ENCODE measurements at regions not wholly inside any gene's neighbourhood (a gene's known extent, or its start where the extent isn't known, plus 50 kb on each side); places are given as distances from the start of the nearest gene placed in this dataset.
"Not testable (repeated sequence)": the region's sequence is repeated elsewhere in the genome, so short reads cannot be mapped to it uniquely, and the experiment has no call there.

DNA sequence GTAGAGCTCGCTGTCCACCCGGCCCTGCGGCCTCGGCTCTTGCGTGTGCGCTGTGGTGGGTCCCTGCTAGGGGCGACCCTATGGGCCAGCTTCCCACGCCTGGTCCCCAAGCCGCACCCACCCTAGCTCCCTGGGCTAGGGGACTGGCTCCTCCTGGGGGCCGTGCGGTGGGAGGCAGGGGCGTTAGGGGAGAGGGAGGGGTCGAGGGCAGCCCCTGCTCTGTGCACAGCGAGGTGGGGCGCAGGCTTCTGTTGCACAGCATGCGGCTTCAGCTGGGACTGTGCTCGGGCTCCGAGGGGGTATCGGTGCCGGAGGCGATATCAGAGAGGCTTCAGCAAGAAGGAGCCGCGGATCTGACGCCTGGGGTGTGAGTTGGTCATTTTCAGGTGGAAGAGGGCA, 86.1 kb downstream of the ALG10 start:
- Histone ChIP-seq H3K4me1 (no peaks in the 10 kb centered on the region), H3K27ac (no peak overlapping the region), H3K27me3 (no peaks in the 10 kb centered on the region), H3K4me3 (peak overlapping the region in 1 of 2 donors; percentile 58), H3K9me3 (no peaks in the 10 kb centered on the region), H3K36me3 (ENCODE audit: low read depth, missing control alignments) (no peaks in the 10 kb centered on the region)
- TF ChIP-seq POLR2A (IDR thresholded peaks at IDR 0.05) = no peak
- TF ChIP-seq CTCF (IDR thresholded peaks at IDR 0.05) = no peak
- intact Hi-C loops (cut with DNase I; ENCODE audit: low total_unique reads) = no loop called here
- 38 to 50% methylated on average over 3 to 24 of the region's 24 CpGs for WGBS, 2 donors
- DNase-seq = no peak

DNA sequence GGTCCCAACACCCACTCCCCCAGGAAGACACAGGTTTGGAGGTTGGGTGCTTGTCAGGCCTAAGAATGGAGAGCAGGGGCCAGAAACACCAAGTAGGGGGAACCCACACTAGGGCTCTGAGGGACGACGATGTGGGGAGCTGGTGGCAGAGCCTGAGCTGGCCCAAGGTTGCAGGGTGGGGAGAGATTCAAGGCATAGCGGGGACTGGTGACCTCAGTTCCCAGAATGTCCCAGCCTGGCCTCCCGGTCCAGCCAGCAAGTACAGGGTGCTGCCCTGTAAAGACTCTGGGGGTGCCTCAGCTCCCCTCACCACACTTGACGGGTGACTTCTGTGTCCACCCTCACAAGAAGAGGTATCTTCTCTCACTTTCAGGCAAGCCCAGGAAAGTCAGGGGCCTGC, 86.7 kb downstream of the ALG10 start:
- no peaks in the 10 kb centered on the region for H3K9me3 ChIP-seq
- 78 to 92% methylated on average over 5 of the region's 5 CpGs for WGBS, 2 donors
- no peaks in the 10 kb centered on the region for H3K27me3 ChIP-seq
- no peaks in the 10 kb centered on the region for H3K4me1 ChIP-seq
- H3K36me3 ChIP-seq (ENCODE audit: low read depth, missing control alignments) = no peaks in the 10 kb centered on the region
- no peak for DNase-seq
- H3K4me3 ChIP-seq = no peak overlapping the region
- intact Hi-C loops (cut with DNase I; ENCODE audit: low total_unique reads) = no loop called here
- H3K27ac ChIP-seq = no peak overlapping the region
- TF ChIP-seq POLR2A (IDR thresholded peaks at IDR 0.05) (no peak), CTCF (IDR thresholded peaks at IDR 0.05) (no peak)

- Histone ChIP-seq H3K4me3 (no peak overlapping the region), H3K4me1 (no peaks in the 10 kb centered on the region), H3K36me3 (ENCODE audit: low read depth, missing control alignments) (no peaks in the 10 kb centered on the region), H3K27ac (no peak overlapping the region), H3K27me3 (no peaks in the 10 kb centered on the region), H3K9me3 (no peaks in the 10 kb centered on the region)
- no peak for DNase-seq
- intact Hi-C loops (cut with DNase I; ENCODE audit: low total_unique reads) = no loop called here
- no peak for TF ChIP-seq CTCF (IDR thresholded peaks at IDR 0.05)
- TF ChIP-seq POLR2A (IDR thresholded peaks at IDR 0.05) = no peak
- 83 to 87% methylated on average over 2 to 5 of the region's 5 CpGs for WGBS, 2 donors
Observed at GRCh38 chr12:34109390-34109789, 87.1 kb downstream of the ALG10 start.

GRCh38 chr12:34109909-34110531, 87.7 kb downstream of the ALG10 start:
- H3K27me3 ChIP-seq; H3K4me3 ChIP-seq; H3K4me1 ChIP-seq; DNase-seq; intact Hi-C loops (cut with DNase I; ENCODE audit: low total_unique reads); H3K27ac ChIP-seq; H3K36me3 ChIP-seq (ENCODE audit: low read depth, missing control alignments); H3K9me3 ChIP-seq: not testable (repeated sequence)
- 77 to 78% methylated on average over 8 of the region's 8 CpGs for WGBS, 2 donors

GRCh38 chr12:34119366-34119765, 97.1 kb downstream of the ALG10 start:
- 81 to 87% methylated on average over 5 of the region's 5 CpGs for WGBS, 2 donors
- no peaks in the 10 kb centered on the region for H3K9me3 ChIP-seq
- intact Hi-C loops (cut with DNase I; ENCODE audit: low total_unique reads) = no loop called here
- no peak overlapping the region for H3K4me3 ChIP-seq
- H3K36me3 ChIP-seq (ENCODE audit: low read depth, missing control alignments) = no peaks in the 10 kb centered on the region
- DNase-seq = no peak
- TF ChIP-seq CTCF (IDR thresholded peaks at IDR 0.05) = no peak
- no peak for TF ChIP-seq POLR2A (IDR thresholded peaks at IDR 0.05)
- no peaks in the 10 kb centered on the region for H3K27me3 ChIP-seq
- no peaks in the 10 kb centered on the region for H3K4me1 ChIP-seq
- H3K27ac ChIP-seq = no peak overlapping the region

Data from testis (tissue), 2 donors.